Endothelial cell (in vitro differentiated cells): ENCODE measurements at regions not wholly inside any gene's neighbourhood (a gene's known extent, or its start where the extent isn't known, plus 50 kb on each side); places are given as distances from the start of the nearest gene placed in this dataset.

Source experiments
- DNase-seq: peaks from one replicate; pipeline ENCODE4 v3.0.0; 2021; ENCODE audit warnings: low spot score
- H3K27ac Mint-ChIP-seq: one replicate; pipeline ENCODE4 v1.8.0; 2021; ENCODE audit warnings: mixed read lengths, inconsistent platforms; ENCODE audit not compliant: unreplicated experiment
- H3K27me3 Mint-ChIP-seq: one replicate; pipeline ENCODE4 v1.8.0; 2021; ENCODE audit warnings: mild to moderate bottlenecking, moderate library complexity, mixed read lengths, inconsistent platforms; ENCODE audit not compliant: unreplicated experiment
- H3K36me3 Mint-ChIP-seq: one replicate; pipeline ENCODE4 v1.8.0; 2021; ENCODE audit warnings: mild to moderate bottlenecking, low read depth, mixed read lengths, inconsistent platforms; ENCODE audit not compliant: unreplicated experiment
- H3K4me1 Mint-ChIP-seq: one replicate; pipeline ENCODE4 v1.8.0; 2021; ENCODE audit warnings: mild to moderate bottlenecking, mixed read lengths, inconsistent platforms; ENCODE audit not compliant: unreplicated experiment
- H3K4me3 Mint-ChIP-seq: one replicate; pipeline ENCODE4 v1.8.0; 2021; ENCODE audit warnings: mild to moderate bottlenecking, mixed read lengths, inconsistent platforms; ENCODE audit not compliant: unreplicated experiment
- H3K9me3 Mint-ChIP-seq: one replicate; pipeline ENCODE4 v1.8.0; 2021; ENCODE audit warnings: mixed read lengths, inconsistent platforms; ENCODE audit not compliant: unreplicated experiment
- CTCF ChIP-seq: fragments of 200-600 bp; sonication (generic); IDR thresholded peaks from one replicate; pipeline ENCODE4 v1.5.0; 2021; ENCODE audit warnings: antibody characterized with exemption; ENCODE audit not compliant: unreplicated experiment

DNA sequence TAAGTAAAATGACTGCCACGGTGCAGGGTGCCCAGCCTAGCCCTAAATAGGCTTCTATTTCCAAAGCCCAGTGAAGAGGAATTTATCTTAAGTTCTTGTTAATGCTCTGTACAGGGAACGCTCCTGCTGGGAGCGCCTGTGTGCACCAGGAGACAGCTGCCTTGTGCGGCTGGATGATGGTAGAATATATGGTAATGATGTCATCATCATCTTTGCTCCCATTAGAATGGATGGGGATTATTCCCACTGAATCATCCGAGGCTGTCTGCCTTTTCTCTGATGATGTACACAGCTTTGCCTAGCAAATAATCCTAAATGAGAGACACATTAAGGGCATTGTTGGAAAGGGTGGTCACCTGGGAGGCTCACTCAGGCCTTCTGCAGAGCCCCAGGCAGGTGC is 928.1 kb downstream of the CCSER2 start:
- no peak for TF ChIP-seq CTCF
- H3K4me1 Mint-ChIP-seq, result peaks cover 2% of the 10 kb centered on the region
- H3K4me3 Mint-ChIP-seq, result no peak overlapping the region
- no peaks in the 10 kb centered on the region for H3K27me3 Mint-ChIP-seq
- H3K27ac Mint-ChIP-seq, result no peak overlapping the region
- H3K36me3 Mint-ChIP-seq, result no peaks in the 10 kb centered on the region
- no peak for DNase-seq
- H3K9me3 Mint-ChIP-seq, result peaks cover 30% of the 10 kb centered on the region

DNA sequence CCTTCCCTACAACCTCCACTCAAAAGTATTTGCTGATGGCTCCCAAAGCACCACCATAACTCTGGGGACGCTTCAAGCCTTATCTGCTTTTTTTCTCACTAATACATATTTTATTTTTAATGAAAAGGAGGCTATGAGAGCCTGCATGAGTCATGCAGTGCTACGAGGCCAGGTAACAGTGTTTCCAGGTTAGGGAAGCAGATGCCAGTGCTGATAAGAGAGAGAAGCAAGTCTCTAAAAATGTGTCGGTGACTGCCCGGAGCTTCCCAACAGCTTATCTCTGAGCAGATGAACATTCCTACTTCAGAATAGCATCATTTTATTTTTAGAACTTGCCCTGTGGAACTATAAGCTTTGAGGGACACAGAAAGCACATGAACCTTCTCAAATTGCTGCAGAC is 931.5 kb downstream of the CCSER2 start:
- Mint-ChIP-seq H3K4me3 (no peak overlapping the region), H3K9me3 (peaks cover 24% of the 10 kb centered on the region), H3K4me1 (peaks cover 2% of the 10 kb centered on the region), H3K27ac (no peak overlapping the region), H3K27me3 (no peaks in the 10 kb centered on the region), H3K36me3 (no peaks in the 10 kb centered on the region)
- DNase-seq, result no peak
- no peak for TF ChIP-seq CTCF

- no peak for DNase-seq
- Mint-ChIP-seq H3K36me3 (no peaks in the 10 kb centered on the region), H3K27ac (no peak overlapping the region), H3K4me1 (peaks cover 2% of the 10 kb centered on the region), H3K4me3 (no peak overlapping the region), H3K9me3 (peaks cover 16% of the 10 kb centered on the region), H3K27me3 (no peaks in the 10 kb centered on the region)
- TF ChIP-seq CTCF, result no peak
Observed at GRCh38 chr10:85262992-85263391, 934.6 kb downstream of the CCSER2 start.

GRCh38 chr10:85265121-85265520 is 936.7 kb downstream of the CCSER2 start:
- no peak for TF ChIP-seq CTCF
- no peak overlapping the region for H3K4me3 Mint-ChIP-seq
- H3K36me3 Mint-ChIP-seq, result no peaks in the 10 kb centered on the region
- H3K27ac Mint-ChIP-seq, result no peak overlapping the region
- H3K27me3 Mint-ChIP-seq, result no peaks in the 10 kb centered on the region
- peaks cover 15% of the 10 kb centered on the region for H3K9me3 Mint-ChIP-seq
- H3K4me1 Mint-ChIP-seq, result no peaks in the 10 kb centered on the region
- no peak for DNase-seq

DNA sequence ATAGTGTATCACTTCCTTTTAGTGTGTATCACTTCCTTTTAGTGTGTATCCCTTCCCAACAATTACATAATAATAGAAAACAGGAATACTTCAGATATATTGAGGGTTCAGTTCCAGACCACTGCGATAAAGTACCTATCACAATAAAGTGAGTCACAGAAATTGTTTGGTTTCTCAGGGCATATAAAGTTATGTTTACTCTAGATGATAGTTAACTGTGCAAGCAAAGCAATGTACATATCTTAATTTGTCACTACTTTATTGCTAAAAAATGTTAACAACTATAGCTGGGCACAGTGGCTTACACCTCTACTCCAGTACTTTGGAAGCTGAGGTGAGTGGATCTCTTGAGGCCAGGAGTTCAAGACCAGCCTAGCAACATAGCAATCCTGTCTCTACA is 938.4 kb downstream of the CCSER2 start:
- no peak for DNase-seq
- H3K27me3 Mint-ChIP-seq, result no peaks in the 10 kb centered on the region
- TF ChIP-seq CTCF, result no peak
- no peaks in the 10 kb centered on the region for H3K4me1 Mint-ChIP-seq
- no peak overlapping the region for H3K27ac Mint-ChIP-seq
- no peak overlapping the region for H3K4me3 Mint-ChIP-seq
- no peaks in the 10 kb centered on the region for H3K36me3 Mint-ChIP-seq
- H3K9me3 Mint-ChIP-seq, result peaks cover 9% of the 10 kb centered on the region
